NOMO-1 treated with DMSO at 0.1 percent for 48 hours (cell line): ENCODE measurements at regions not wholly inside any gene's neighbourhood (a gene's known extent, or its start where the extent isn't known, plus 50 kb on each side); places are given as distances from the start of the nearest gene placed in this dataset.
A peak's percentile ranks its signal among the peaks of the same experiment; 100 is the strongest.

Experiments used
- DNase-seq: peaks from one replicate; lab custom pipeline; 2025; ENCODE audit not compliant: unreplicated experiment; lab: John Stamatoyannopoulos, UW

GRCh38 chr11:11140510-11140909 lies 212.5 kb downstream of the CSNK2A3 start:
- no peak for DNase-seq

GRCh38 chr11:11137339-11137738 lies 215.7 kb downstream of the CSNK2A3 start:
- DNase-seq: no peak

- DNase-seq: no peak
Measured at GRCh38 chr11:11135820-11136476, 217.1 kb downstream of the CSNK2A3 start.

- DNase-seq: no peak
Measured at GRCh38 chr11:11129118-11129517, 223.9 kb downstream of the CSNK2A3 start.

GRCh38 chr11:11125618-11126017 lies 227.4 kb downstream of the CSNK2A3 start:
- DNase-seq: peak; percentile 75

- DNase-seq: no peak
Measured at GRCh38 chr11:11122749-11123148, 230.3 kb downstream of the CSNK2A3 start.

- no peak for DNase-seq
Measured at GRCh38 chr11:11119917-11120316, 233.1 kb downstream of the CSNK2A3 start.

- no peak for DNase-seq
Measured at GRCh38 chr11:11117730-11118129, 235.3 kb downstream of the CSNK2A3 start.

- no peak for DNase-seq
Measured at GRCh38 chr11:11115475-11115874, 237.6 kb downstream of the CSNK2A3 start.

GRCh38 chr11:11113626-11114025 lies 239.4 kb downstream of the CSNK2A3 start:
- no peak for DNase-seq

- no peak for DNase-seq
Measured at GRCh38 chr11:11108026-11108425, 245.0 kb downstream of the CSNK2A3 start.

- no peak for DNase-seq
Measured at GRCh38 chr11:11107076-11107723, 245.8 kb downstream of the CSNK2A3 start.

GRCh38 chr11:11105361-11105760 lies 247.5 kb upstream of the ZBED5 start:
- no peak for DNase-seq

- no peak for DNase-seq
Measured at GRCh38 chr11:11095831-11096723, 238.2 kb upstream of the ZBED5 start.

- DNase-seq: no peak
Measured at GRCh38 chr11:11090495-11090894, 232.6 kb upstream of the ZBED5 start.

GRCh38 chr11:11089805-11090204 lies 232.0 kb upstream of the ZBED5 start:
- no peak for DNase-seq

GRCh38 chr11:11086979-11087378 lies 229.1 kb upstream of the ZBED5 start:
- DNase-seq: no peak

GRCh38 chr11:11085580-11085979 lies 227.7 kb upstream of the ZBED5 start:
- no peak for DNase-seq

GRCh38 chr11:11084337-11084736 lies 226.5 kb upstream of the ZBED5 start:
- DNase-seq: no peak

GRCh38 chr11:11083441-11083840 lies 225.6 kb upstream of the ZBED5 start:
- no peak for DNase-seq

- DNase-seq: no peak
Measured at GRCh38 chr11:11082646-11083045, 224.8 kb upstream of the ZBED5 start.

GRCh38 chr11:11081776-11082175 lies 223.9 kb upstream of the ZBED5 start:
- no peak for DNase-seq
